Endothelial cell of umbilical vein (primary cell): ENCODE measurements at regions not wholly inside any gene's neighbourhood (a gene's known extent, or its start where the extent isn't known, plus 50 kb on each side); places are given as distances from the start of the nearest gene placed in this dataset.

Source experiments
- CTCF ChIP-seq, 2 donors: IDR thresholded peaks; 1 replicate in 1 of 2; 2 replicates in 1 of 2; pipeline ENCODE4 v1.5.1; 2011; ENCODE audit warnings: low read length in 2 of 2, mild to moderate bottlenecking in 2 of 2, moderate library complexity in 2 of 2, control low read depth in 1 of 2, inconsistent platforms in 1 of 2, low read depth in 1 of 2; ENCODE audit not compliant: insufficient read depth in 1 of 2; ENCODE audit errors: extremely low read depth in 1 of 2
- EZH2 ChIP-seq: IDR thresholded peaks from 2 replicates; pipeline ENCODE4 v1.6.1; 2012; ENCODE audit warnings: borderline replicate concordance, low read depth, mild to moderate bottlenecking, moderate library complexity, low read length, inconsistent platforms; ENCODE audit not compliant: severe bottlenecking
- POLR2AphosphoS5 ChIP-seq: IDR thresholded peaks from 2 replicates; pipeline ENCODE4 v1.6.1; 2012; ENCODE audit warnings: low read depth, mild to moderate bottlenecking, control low read depth, low read length, moderate library complexity; ENCODE audit not compliant: insufficient read depth

GRCh38 chr18:68104036-68104435 is 587.5 kb upstream of the DSEL start:
- no peak for TF ChIP-seq EZH2
- TF ChIP-seq CTCF (IDR thresholded peaks at IDR 0.05; ENCODE audit: extremely low read depth in 1 of 2, insufficient read depth in 1 of 2, low read depth in 1 of 2, low read length in 2 of 2) = no peak
- no peak for TF ChIP-seq POLR2AphosphoS5
